SH-SY5Y (cell line): ENCODE measurements at regions not wholly inside any gene's neighbourhood (a gene's known extent, or its start where the extent isn't known, plus 50 kb on each side); places are given as distances from the start of the nearest gene placed in this dataset.

Experiments used
- GATA2 ChIP-seq: IDR thresholded peaks from 2 replicates; pipeline ENCODE4 v1.6.1; 2011; ENCODE audit warnings: mild to moderate bottlenecking, low read depth, low read length
- GATA3 ChIP-seq: IDR thresholded peaks from 2 replicates; pipeline ENCODE4 v1.6.1; 2011; ENCODE audit warnings: low read depth, mild to moderate bottlenecking, low read length, moderate library complexity

DNA sequence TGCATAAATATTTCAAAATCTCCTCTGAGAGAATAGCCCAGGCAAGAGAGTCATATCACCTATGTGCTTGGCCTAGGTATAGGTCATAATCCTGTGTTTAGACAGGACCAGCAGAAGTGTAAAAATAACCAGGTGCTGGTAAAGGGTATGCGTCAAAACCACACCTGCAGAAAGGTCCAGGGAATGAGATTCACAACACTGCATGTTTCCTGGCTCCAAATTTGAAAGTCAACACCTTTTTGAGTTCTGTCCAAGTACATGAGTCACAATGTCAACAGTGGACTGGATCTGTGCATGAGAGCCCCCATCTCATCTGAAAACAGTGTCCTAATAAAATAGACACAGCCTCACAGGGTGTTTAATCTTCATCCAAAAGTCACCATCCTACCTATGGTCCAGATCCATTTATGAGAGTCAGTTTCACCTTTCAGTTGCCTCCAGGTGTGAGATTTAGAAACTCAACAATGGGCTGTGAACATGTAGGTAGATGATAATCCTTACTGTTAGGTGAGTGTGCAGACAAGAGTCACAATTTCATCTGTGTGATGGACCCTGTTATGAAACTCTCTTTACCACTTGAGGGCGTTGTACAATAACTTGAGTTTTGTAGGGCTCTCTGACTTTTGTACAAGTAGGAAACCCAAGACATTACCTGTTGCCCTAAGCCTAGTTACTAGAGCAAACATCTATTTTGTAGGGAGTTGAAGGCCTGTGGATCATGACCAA is 2100.7 kb downstream of the TP53TG3F start:
- no peak for TF ChIP-seq GATA2
- TF ChIP-seq GATA3: no peak

DNA sequence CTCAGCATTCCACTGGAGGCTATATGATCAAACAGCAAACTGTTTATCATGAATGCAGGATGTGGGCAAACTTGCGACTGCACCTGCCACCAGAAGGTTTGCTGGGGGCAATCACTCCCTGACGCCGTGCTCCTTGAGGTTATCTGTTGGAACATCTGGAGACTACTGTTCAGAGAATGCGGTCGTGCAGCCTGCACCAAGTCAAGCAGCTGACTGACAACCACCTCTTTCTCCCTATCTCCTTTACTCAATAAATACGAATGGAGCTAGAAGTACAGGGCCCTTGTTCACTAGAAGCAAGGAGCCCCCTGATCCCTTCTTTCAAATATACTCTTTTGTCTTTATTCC is 2101.2 kb downstream of the TP53TG3F start:
- no peak for TF ChIP-seq GATA2
- no peak for TF ChIP-seq GATA3

DNA sequence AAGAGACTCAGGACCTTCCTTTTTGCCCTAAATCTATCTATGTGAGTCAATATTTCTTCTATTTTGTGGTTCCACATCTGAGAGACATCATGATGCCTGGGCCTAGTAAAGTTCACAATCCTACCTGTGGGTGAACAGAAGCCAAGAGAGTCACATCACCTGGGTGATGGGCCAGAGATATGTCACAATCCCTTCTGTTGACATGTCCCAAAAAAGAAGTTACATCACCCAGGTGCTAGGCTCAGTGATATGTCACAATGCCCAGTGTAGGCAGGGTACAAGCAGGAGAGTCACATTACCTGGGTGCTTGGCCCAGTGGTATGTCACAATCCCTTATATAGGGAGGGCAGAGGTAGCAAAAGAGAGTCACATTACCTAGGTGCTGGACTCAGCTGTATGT is 2101.9 kb downstream of the TP53TG3F start:
- TF ChIP-seq GATA2: no peak
- no peak for TF ChIP-seq GATA3

DNA sequence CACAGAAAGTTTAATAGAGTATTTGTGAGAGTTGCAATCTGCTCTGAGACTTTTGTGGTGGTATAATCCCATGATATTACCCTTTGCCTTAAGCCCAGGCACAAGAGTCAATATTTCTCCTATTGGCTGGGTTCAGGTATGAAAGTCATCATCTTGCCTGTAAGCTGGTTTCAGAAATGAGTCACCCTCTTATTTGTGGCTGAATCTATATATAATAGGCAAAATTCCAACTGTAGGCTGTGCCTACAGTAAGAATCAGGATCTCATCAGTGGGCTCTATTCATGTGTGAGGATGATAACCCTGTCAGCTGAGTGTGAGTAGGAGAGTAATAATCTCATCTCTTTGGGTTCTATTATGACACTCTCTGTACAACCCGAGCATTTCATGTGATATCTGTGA is 2103.1 kb downstream of the TP53TG3F start:
- TF ChIP-seq GATA2: no peak

DNA sequence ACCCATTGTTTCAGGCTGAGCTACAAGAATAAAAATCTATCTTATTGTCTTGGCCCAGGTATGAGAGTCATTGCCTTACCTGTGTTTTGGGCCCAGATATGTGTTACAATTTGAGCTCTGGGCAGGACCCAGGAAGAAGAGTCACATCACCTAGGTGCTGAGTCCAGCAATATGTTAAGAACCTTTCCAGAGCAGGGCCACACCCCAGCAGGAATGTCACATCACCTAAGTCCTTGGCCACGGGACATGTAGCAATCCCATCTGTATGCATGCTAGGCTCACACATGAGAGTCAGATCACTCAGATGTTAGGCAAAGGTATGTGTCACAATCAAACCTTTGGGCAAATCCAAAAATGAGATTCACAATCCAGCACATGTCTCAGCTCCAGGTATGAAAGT is 2103.5 kb downstream of the TP53TG3F start:
- no peak for TF ChIP-seq GATA3
- TF ChIP-seq GATA2: no peak

DNA sequence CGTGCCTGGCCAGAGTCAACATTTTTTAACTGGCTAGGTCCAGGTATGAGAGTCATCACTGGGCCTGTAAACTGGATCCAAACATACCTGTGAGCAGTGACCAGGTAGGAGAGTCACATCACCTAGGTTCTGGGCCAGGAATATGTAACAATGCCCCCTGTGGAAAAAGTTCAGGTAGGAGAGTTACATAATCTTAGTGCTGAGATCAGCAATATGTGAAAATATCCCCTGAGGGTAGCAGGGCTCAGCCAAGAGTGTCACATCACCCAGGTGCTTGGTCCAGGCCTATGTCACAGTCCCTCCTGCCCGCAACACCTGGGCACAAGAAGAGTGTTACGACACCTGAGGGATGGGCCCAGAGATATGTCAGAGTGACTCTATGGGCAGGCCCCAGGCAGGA is 2104.7 kb downstream of the TP53TG3F start:
- no peak for TF ChIP-seq GATA2
- no peak for TF ChIP-seq GATA3

DNA sequence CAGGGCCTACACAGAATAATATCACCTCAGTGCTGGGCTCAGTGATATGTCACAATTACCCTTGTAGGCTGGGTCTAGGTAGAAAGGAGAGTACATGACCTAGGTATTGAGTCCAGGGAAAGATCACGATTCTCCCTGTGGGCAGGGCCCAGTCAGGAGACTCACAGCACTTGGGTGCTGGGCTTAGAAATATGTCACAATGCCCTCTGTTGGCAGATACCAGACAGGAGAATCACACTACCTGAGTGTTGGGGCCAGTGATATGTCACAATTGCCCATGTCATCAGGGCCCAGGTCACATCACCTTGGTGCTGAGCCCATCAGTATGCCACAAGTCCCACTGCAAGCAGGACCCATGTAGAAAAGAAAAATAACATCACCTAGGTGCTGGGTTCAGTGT is 2105.5 kb downstream of the TP53TG3F start:
- TF ChIP-seq GATA3 (no peak), GATA2 (no peak)

DNA sequence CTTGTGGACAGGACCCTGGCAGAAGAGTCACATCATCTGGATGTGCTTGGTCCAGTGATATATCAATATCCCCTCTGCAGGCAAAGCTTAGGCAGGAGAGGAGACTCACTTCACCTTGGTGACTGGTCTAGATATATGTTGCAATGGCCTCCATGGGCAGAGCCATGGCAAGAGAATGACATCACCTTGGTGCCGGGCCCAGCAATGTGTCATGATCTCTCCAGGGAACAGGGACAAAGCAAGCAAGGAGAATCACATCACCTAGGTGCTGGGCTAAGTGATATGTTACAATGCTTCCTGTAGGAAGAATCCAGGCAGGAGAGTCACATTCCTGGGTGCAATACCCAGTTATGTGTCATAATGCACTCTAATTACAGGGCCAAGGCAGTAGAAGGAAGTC is 2106.2 kb downstream of the TP53TG3F start:
- no peak for TF ChIP-seq GATA3
- TF ChIP-seq GATA2: no peak

DNA sequence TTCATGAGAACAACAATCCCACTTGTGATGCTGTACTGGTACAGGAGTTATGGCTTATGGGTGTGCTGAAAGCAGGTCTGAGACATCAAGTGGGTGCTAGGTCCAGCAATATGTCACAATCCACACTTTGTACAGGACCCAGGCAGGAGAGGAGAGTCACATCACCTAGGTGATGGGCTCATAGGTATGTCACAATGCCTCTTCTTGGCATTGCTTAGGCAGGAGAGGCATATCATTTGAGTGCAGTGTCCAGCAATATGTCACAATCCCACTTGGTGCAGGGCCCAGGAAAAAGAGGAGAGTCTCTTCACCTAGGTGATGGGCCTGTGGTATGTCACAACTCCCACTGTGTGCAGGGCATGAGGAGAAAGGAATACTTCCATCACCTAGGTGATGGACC is 2110.0 kb downstream of the TP53TG3F start:
- TF ChIP-seq GATA2 (no peak), GATA3 (no peak)

DNA sequence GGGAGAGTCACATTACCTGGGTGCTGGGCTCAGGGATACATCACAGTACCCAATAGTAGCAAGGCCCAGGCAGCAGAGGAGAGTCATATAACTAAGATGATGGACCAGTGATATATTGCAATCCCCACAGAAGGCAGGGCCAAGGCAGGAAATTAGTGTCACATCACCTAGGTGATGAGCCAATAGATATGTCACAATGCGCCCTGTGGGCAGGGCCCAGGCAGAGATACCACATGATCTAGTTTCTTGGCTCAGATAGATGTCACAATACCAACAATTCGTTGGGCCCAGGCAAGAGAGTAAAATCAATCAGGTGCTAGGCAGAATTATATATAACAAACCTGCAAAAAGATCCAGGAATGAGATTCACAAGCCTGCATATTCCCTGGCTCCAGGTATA is 2111.5 kb downstream of the TP53TG3F start:
- no peak for TF ChIP-seq GATA3
- TF ChIP-seq GATA2: no peak

DNA sequence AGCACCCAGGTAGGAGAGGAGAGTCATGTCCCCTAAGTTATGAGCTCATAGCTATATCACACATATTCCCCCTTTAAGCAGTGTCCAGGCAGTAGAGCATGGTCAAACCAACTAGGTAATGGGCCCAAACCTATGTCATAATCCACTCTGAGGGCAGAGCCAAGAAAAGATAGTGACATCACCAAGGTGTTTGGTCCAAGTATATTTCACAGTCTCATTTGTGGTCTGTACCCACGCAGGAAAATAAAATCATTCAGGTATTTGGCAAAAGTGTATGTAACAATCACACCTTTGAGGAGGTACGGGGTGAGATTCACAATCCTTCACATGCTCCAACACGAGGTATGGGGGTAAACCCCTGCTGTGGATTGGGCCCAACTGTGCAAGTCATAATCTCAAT is 2112.8 kb downstream of the TP53TG3F start:
- TF ChIP-seq GATA3 (no peak), GATA2 (no peak)

DNA sequence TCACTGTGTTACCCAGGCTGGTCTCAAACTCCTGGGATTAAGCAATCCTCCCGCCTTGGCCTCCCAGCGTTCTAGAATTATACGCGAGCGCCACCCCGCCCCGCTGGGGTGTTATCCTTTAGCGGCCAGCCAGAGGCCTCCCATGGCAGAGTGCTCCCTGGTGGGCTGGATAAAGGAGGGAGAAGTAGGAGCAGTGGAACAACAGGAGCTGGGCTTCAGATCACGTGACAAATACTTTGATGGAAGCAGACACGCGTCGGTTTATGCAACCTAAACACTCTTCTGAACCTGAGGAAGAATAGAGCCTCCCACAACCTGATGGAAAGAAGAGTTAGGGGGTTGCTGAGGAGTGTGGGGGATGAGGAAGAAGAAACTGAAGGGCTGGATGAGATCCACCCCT is 2114.0 kb downstream of the TP53TG3F start:
- TF ChIP-seq GATA2: no peak
- no peak for TF ChIP-seq GATA3

DNA sequence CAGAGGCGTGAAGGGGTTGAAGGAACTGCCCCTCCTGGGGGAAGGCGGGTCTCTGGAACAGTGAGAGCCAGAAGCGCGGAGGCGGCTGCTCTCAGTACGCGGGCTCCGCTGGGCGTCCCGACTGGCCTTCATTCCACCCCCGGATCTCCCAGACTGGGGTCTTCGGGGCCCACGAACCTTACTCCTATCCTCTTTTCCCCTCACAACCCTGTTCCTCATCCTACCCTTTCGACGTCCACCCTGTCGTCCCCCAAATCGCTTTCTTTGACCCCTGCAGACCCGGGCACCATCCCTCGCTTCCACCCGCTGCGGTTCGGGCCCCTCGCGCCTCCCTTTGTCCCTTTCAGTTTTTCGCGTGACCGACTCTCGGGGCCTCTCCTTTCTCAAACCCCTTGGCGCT is 2114.6 kb downstream of the TP53TG3F start:
- TF ChIP-seq GATA3 (no peak), GATA2 (no peak)

DNA sequence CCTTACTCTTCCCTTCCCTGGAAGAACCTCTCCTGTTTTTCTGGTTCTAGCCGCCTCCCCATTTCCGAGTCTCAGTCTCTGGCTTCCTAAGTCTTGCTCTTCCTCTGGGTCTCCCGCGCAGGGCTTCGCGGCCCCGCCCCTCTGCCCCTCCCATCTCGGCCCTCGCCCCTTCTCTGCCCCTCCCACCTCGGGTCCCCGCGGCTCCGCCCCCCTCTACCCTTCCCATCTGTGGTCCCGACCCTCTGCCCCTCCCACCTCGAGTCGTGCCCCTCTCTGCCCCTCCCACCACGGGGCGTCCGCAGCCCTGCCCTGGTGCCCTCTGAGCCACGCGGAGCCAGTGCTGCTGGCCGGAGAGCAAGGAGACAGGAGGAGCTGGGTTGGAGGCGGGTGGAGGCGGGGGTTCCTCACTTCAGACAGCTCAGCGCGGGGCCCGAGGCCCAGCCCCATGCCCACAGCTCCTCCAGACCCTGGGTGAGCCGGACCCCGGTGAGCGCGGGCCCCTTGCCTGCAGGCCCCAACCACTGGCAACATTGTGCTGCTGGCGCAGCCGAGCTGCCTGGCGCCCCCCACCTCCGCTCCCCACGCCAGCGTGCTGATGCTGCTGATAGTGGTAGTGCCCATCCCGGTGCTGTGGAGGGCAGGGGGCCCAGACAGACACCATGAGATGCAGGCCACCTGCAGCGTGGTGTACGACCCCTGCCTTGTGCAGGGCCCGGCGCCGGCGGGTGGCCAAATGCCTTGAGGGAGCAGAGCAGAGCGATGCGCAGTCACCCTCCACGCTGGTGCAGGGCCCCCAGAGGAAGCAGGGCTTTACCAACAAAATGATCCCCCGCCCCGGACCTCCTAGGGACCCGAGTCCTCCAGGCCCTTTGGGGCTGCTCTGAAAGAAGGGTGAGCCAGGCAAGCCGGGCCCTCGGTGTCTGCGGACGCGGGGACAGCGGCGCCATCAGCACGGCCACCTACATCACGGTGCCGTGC is 2115.3 kb downstream of the TP53TG3F start:
- TF ChIP-seq GATA2 (no peak), GATA3 (no peak)

DNA sequence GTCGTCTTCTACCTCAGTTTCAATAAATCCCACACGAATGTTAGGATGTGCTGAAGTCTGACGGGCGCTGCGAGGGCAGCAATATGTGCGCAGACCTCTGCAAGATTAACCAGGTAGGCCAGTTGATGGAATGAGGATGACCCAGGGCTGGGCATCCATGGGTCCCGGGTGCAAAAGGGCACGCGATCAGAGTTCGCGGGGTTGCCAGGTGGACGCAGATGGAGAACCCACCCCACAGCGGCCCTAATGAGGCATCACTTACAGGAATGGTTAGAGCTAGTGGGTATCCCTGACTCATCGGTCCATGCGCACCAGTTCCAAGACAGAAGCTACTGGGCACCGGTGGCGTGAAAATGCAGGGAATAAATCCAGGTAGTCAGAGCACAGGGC is 2116.0 kb downstream of the TP53TG3F start:
- TF ChIP-seq GATA2 (no peak), GATA3 (no peak)

DNA sequence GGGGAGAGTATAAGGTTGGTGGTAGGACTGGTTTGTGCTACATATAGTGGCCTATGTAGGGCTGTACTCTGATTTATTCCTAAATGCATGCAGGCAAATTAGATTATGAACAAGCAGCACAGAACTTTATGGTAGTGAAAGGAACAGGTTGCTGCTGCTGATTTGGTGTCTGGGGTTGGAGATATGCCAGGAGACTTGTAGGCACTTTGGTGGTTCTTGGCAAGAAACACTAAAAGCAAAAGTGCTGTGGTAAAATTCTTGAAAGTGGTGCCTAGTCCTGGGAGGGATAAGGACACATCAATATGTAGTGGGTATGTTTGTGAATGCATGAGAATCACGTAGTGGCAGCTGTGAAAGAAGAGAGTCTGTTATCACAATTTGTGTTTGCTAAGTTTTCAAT is 2126.0 kb downstream of the TP53TG3F start:
- no peak for TF ChIP-seq GATA2
